Skin epidermis (tissue), 12 donors: ENCODE measurements at regions not wholly inside any gene's neighbourhood (a gene's known extent, or its start where the extent isn't known, plus 50 kb on each side); places are given as distances from the start of the nearest gene placed in this dataset.

Experiments used
- H3K27ac ChIP-seq, 21 experiments: fragments of 200-600 bp; sonication (generic) in 11 of 21; one replicate each; pipeline ENCODE4 v1.5.0; 2020; ENCODE audit warnings: mild to moderate bottlenecking in 3 of 21, inconsistent platforms in 2 of 21, moderate library complexity in 2 of 21
- H3K4me3 ChIP-seq, 7 experiments: fragments of 200-600 bp; sonication (generic) in 2 of 7; one replicate each; pipeline ENCODE4 v1.5.0; 2020; ENCODE audit warnings: inconsistent platforms in 2 of 7, mild to moderate bottlenecking in 2 of 7, moderate library complexity in 1 of 7

GRCh38 chr11:24056051-24056450 is 440.8 kb upstream of the LUZP2 start:
- no peak overlapping the region for H3K27ac ChIP-seq
- no peak overlapping the region for H3K4me3 ChIP-seq

- no peak overlapping the region for H3K4me3 ChIP-seq
- H3K27ac ChIP-seq: no peak overlapping the region
These were observed 436.7 kb upstream of the LUZP2 start for GRCh38 chr11:24060125-24060524.

GRCh38 chr11:24064309-24064903 is 432.4 kb upstream of the LUZP2 start:
- no peak overlapping the region for H3K4me3 ChIP-seq
- H3K27ac ChIP-seq: no peak overlapping the region

- Histone ChIP-seq H3K27ac (no peak overlapping the region), H3K4me3 (no peak overlapping the region)
These were observed 428.7 kb upstream of the LUZP2 start for GRCh38 chr11:24068197-24068596.

GRCh38 chr11:24070435-24070834 is 426.4 kb upstream of the LUZP2 start:
- H3K27ac ChIP-seq: no peak overlapping the region
- H3K4me3 ChIP-seq: no peak overlapping the region

GRCh38 chr11:24078018-24078417 is 418.8 kb upstream of the LUZP2 start:
- H3K4me3 ChIP-seq: no peak overlapping the region

GRCh38 chr11:24082241-24082640 is 414.6 kb upstream of the LUZP2 start:
- H3K27ac ChIP-seq: no peak overlapping the region

More at GRCh38 chr11:24078018-24078417, 418.8 kb upstream of the LUZP2 start:
- no peak overlapping the region for H3K27ac ChIP-seq

GRCh38 chr11:24082860-24083259 is 414.0 kb upstream of the LUZP2 start:
- Histone ChIP-seq H3K4me3 (no peak overlapping the region), H3K27ac (no peak overlapping the region)

More at GRCh38 chr11:24082241-24082640, 414.6 kb upstream of the LUZP2 start:
- H3K4me3 ChIP-seq: no peak overlapping the region

- H3K27ac ChIP-seq: no peak overlapping the region
- H3K4me3 ChIP-seq: no peak overlapping the region
These were observed 411.9 kb upstream of the LUZP2 start for GRCh38 chr11:24084956-24085355.

- Histone ChIP-seq H3K27ac (no peak overlapping the region), H3K4me3 (no peak overlapping the region)
These were observed 409.9 kb upstream of the LUZP2 start for GRCh38 chr11:24086921-24087320.

GRCh38 chr11:24091594-24091993 is 405.3 kb upstream of the LUZP2 start:
- Histone ChIP-seq H3K27ac (no peak overlapping the region), H3K4me3 (no peak overlapping the region)

- Histone ChIP-seq H3K4me3 (no peak overlapping the region), H3K27ac (no peak overlapping the region)
These were observed 403.5 kb upstream of the LUZP2 start for GRCh38 chr11:24093375-24093774.

GRCh38 chr11:24108609-24109008 is 388.2 kb upstream of the LUZP2 start:
- no peak overlapping the region for H3K27ac ChIP-seq
- H3K4me3 ChIP-seq: no peak overlapping the region

GRCh38 chr11:24122291-24122690 is 374.6 kb upstream of the LUZP2 start:
- H3K4me3 ChIP-seq: no peak overlapping the region
- no peak overlapping the region for H3K27ac ChIP-seq

- Histone ChIP-seq H3K4me3 (no peak overlapping the region), H3K27ac (no peak overlapping the region)
These were observed 372.0 kb upstream of the LUZP2 start for GRCh38 chr11:24124876-24125275.

GRCh38 chr11:24131698-24132097 is 365.2 kb upstream of the LUZP2 start:
- H3K4me3 ChIP-seq: no peak overlapping the region
- H3K27ac ChIP-seq: no peak overlapping the region

GRCh38 chr11:24132471-24132870 is 364.4 kb upstream of the LUZP2 start:
- Histone ChIP-seq H3K4me3 (no peak overlapping the region), H3K27ac (no peak overlapping the region)

- Histone ChIP-seq H3K4me3 (no peak overlapping the region), H3K27ac (no peak overlapping the region)
These were observed 361.8 kb upstream of the LUZP2 start for GRCh38 chr11:24134879-24135589.

GRCh38 chr11:24142062-24142461 is 354.8 kb upstream of the LUZP2 start:
- H3K27ac ChIP-seq: no peak overlapping the region

GRCh38 chr11:24145411-24145810 is 351.4 kb upstream of the LUZP2 start:
- H3K27ac ChIP-seq: no peak overlapping the region
- H3K4me3 ChIP-seq: no peak overlapping the region

More at GRCh38 chr11:24142062-24142461, 354.8 kb upstream of the LUZP2 start:
- no peak overlapping the region for H3K4me3 ChIP-seq

GRCh38 chr11:24153337-24153736 is 343.5 kb upstream of the LUZP2 start:
- no peak overlapping the region for H3K27ac ChIP-seq
- H3K4me3 ChIP-seq: no peak overlapping the region

- no peak overlapping the region for H3K27ac ChIP-seq
- no peak overlapping the region for H3K4me3 ChIP-seq
These were observed 341.1 kb upstream of the LUZP2 start for GRCh38 chr11:24155792-24156191.
